DOHH2 (cell line): ENCODE measurements at regions not wholly inside any gene's neighbourhood (a gene's known extent, or its start where the extent isn't known, plus 50 kb on each side); places are given as distances from the start of the nearest gene placed in this dataset.

Experiments
- H3F3A ChIP-seq: fragments of 200-600 bp; sonication (generic), shearing (Covaris generic); 2 replicates; pipeline ENCODE4 v1.6.0; 2016; ENCODE audit warnings: antibody characterized with exemption, mild to moderate bottlenecking; ENCODE audit not compliant: control insufficient read depth, insufficient read depth
- H3K27ac ChIP-seq: fragments of 200-600 bp; sonication (generic); 2 replicates; pipeline ENCODE4 v1.5.1; 2014; ENCODE audit warnings: low read depth, mild to moderate bottlenecking, low read length, moderate library complexity
- H3K27me3 ChIP-seq: fragments of 200-600 bp; sonication (generic); 2 replicates; pipeline ENCODE4 v1.6.1; 2014; ENCODE audit warnings: mild to moderate bottlenecking, low read length, mixed read lengths; ENCODE audit not compliant: control insufficient read depth
- H3K36me3 ChIP-seq: fragments of 200-600 bp; sonication (generic); 2 replicates; pipeline ENCODE4 v1.6.1; 2014; ENCODE audit warnings: mild to moderate bottlenecking, low read length, moderate library complexity, mixed read lengths; ENCODE audit not compliant: control insufficient read depth
- H3K4me1 ChIP-seq: fragments of 200-600 bp; sonication (generic); 2 replicates; pipeline ENCODE4 v1.6.1; 2014; ENCODE audit warnings: mild to moderate bottlenecking, low read length, mixed read lengths; ENCODE audit not compliant: control insufficient read depth
- H3K4me2 ChIP-seq: fragments of 200-600 bp; sonication (generic); 2 replicates; pipeline ENCODE4 v1.6.0; 2014; ENCODE audit warnings: mild to moderate bottlenecking, low read length, moderate library complexity
- H3K4me3 ChIP-seq: fragments of 200-600 bp; sonication (generic); 2 replicates; pipeline ENCODE4 v1.5.1; 2014; ENCODE audit warnings: mild to moderate bottlenecking, low read length, mixed read lengths
- H3K79me2 ChIP-seq: fragments of 200-600 bp; sonication (generic); 2 replicates; pipeline ENCODE4 v1.6.1; 2014; ENCODE audit warnings: mild to moderate bottlenecking, low read length, mixed read lengths; ENCODE audit not compliant: control insufficient read depth
- H3K9me2 ChIP-seq: fragments of 200-600 bp; sonication (generic); replicated peaks from 2 replicates; pipeline ENCODE4 v1.6.1; 2014; ENCODE audit warnings: mild to moderate bottlenecking, low read length, mixed read lengths; ENCODE audit not compliant: control insufficient read depth
- H3K9me3 ChIP-seq: fragments of 200-600 bp; sonication (generic); 2 replicates; pipeline ENCODE4 v1.6.1; 2014; ENCODE audit warnings: antibody characterized with exemption, low read length, mixed read lengths; ENCODE audit not compliant: control insufficient read depth, insufficient read depth
- H4K20me1 ChIP-seq: fragments of 200-600 bp; sonication (generic); 2 replicates; pipeline ENCODE4 v1.6.0; 2014; ENCODE audit warnings: low read depth, mild to moderate bottlenecking, antibody characterized with exemption, low read length, moderate library complexity; ENCODE audit not compliant: control insufficient read depth, insufficient read depth
- EZH2phosphoT487 ChIP-seq: fragments of 200-600 bp; sonication (generic); IDR thresholded peaks from 2 replicates; pipeline ENCODE4 v1.6.1; 2017; ENCODE audit warnings: borderline replicate concordance, mild to moderate bottlenecking, antibody characterized with exemption, low read length, moderate library complexity, mixed read lengths
- TF ChIP-seq, protein P1 (sequence below): fragments of 200-600 bp; sonication (generic); IDR thresholded peaks from one replicate; pipeline ENCODE4 v1.5.1; 2014; ENCODE audit warnings: antibody characterized with exemption, mild to moderate bottlenecking, low read depth, low read length; ENCODE audit not compliant: poor library complexity, severe bottlenecking

- H3K9me2 ChIP-seq: no peaks in the 10 kb centered on the region
- H3K9me3 ChIP-seq: no peaks in the 10 kb centered on the region
- no peaks in the 10 kb centered on the region for H3F3A ChIP-seq
- H3K4me3 ChIP-seq: no peak overlapping the region
- no peak overlapping the region for H3K27ac ChIP-seq
- no peaks in the 10 kb centered on the region for H3K36me3 ChIP-seq
- H3K27me3 ChIP-seq: no peaks in the 10 kb centered on the region
- no peaks in the 10 kb centered on the region for H4K20me1 ChIP-seq
- TF ChIP-seq EZH2phosphoT487: no peak
- TF ChIP-seq, protein P1, sequence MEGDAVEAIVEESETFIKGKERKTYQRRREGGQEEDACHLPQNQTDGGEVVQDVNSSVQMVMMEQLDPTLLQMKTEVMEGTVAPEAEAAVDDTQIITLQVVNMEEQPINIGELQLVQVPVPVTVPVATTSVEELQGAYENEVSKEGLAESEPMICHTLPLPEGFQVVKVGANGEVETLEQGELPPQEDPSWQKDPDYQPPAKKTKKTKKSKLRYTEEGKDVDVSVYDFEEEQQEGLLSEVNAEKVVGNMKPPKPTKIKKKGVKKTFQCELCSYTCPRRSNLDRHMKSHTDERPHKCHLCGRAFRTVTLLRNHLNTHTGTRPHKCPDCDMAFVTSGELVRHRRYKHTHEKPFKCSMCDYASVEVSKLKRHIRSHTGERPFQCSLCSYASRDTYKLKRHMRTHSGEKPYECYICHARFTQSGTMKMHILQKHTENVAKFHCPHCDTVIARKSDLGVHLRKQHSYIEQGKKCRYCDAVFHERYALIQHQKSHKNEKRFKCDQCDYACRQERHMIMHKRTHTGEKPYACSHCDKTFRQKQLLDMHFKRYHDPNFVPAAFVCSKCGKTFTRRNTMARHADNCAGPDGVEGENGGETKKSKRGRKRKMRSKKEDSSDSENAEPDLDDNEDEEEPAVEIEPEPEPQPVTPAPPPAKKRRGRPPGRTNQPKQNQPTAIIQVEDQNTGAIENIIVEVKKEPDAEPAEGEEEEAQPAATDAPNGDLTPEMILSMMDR: no peak
- H3K79me2 ChIP-seq: no peaks in the 10 kb centered on the region
- no peak overlapping the region for H3K4me2 ChIP-seq
- H3K4me1 ChIP-seq: no peaks in the 10 kb centered on the region
Measured at GRCh38 chr11:15864026-15864805, 492.1 kb downstream of the SOX6 start.

DNA sequence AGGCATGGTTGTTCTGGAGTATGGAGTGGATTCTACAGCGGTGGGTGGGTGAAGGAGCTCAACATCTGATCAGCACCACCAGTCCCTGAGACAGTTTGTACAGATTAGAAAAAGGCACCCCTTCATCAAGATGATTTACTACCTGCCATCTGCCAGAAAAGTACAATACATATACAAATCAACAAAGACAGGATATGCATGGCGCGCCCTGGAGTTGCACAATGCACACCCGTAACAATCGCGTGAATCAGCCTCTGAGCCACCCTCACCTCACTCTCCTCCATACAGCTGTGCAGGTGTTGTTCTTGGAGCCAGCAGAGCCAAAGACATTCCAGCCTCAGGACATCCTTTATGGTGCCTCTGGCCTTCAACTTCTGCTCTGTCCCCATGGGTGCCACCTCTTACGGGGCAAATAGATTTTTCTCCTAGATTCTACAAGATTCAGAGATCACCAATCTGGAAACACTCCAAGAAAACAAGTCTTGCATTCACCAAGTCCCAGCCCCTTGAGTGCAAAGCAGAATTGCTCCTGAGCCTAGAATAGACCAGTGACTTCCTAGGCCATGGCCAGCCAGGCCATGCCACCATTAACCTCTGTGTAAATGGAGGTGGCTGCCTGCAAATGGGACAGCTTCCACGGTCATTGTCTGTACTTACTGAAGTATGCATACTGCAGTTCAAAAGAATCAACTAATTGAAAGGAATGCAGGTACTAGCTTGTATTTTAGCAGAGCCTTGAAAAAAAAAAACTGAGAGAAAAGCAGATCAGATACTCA lies 490.9 kb downstream of the SOX6 start:
- H3K4me2 ChIP-seq: no peak overlapping the region

GRCh38 chr11:15867871-15868270 lies 488.5 kb downstream of the SOX6 start:
- TF ChIP-seq, protein P1: no peak
- no peak for TF ChIP-seq EZH2phosphoT487
- Histone ChIP-seq H3K9me2 (no peaks in the 10 kb centered on the region), H3F3A (no peaks in the 10 kb centered on the region), H3K4me3 (no peak overlapping the region), H3K9me3 (no peaks in the 10 kb centered on the region), H3K4me2 (no peak overlapping the region), H3K27me3 (no peaks in the 10 kb centered on the region), H4K20me1 (no peaks in the 10 kb centered on the region), H3K27ac (no peak overlapping the region), H3K79me2 (no peaks in the 10 kb centered on the region), H3K4me1 (no peaks in the 10 kb centered on the region), H3K36me3 (no peaks in the 10 kb centered on the region)

More for the DNA sequence above, 490.9 kb downstream of the SOX6 start:
- Histone ChIP-seq H3K79me2 (no peaks in the 10 kb centered on the region), H3K27me3 (no peaks in the 10 kb centered on the region), H3K9me3 (no peaks in the 10 kb centered on the region), H4K20me1 (no peaks in the 10 kb centered on the region), H3K4me1 (no peaks in the 10 kb centered on the region), H3K36me3 (no peaks in the 10 kb centered on the region), H3K9me2 (no peaks in the 10 kb centered on the region), H3K4me3 (no peak overlapping the region), H3K27ac (no peak overlapping the region), H3F3A (no peaks in the 10 kb centered on the region)
- TF ChIP-seq, protein P1: no peak
- TF ChIP-seq EZH2phosphoT487: no peak
